ENCODE measurements at regions not wholly inside any gene's neighbourhood (a gene's known extent, or its start where the extent isn't known, plus 50 kb on each side); places are given as distances from the start of the nearest gene placed in this dataset.

DNA sequence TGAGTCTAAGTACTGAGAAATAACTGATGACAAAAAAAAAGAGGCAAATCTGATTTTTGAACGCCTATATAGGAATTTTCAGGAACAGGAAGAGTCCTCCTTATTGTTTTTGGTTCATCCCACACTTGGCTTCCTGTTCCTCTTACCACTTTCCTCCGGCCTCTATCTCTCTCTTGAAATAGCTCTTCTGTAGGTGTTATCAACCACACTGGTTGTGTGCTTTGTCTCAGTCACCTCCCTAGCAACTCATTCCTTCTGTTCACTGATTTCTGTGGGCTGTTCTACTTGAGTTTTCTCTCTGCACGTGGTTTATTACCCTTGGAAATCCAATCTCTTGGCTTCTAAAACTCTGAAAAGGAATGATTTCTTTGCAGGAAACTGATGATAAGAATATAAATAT lies 78.7 kb upstream of the C11orf87 start:
- TF ChIP-seq LEF1 (IDR thresholded peaks at IDR 0.05; ENCODE audit: borderline replicate concordance) (no peak), TARDBP (IDR thresholded peaks at IDR 0.05) (no peak), SP1 (IDR thresholded peaks at IDR 0.05) (no peak), ZNF384 (IDR thresholded peaks at IDR 0.05) (no peak), FOXM1 (IDR thresholded peaks at IDR 0.05; ENCODE audit: borderline replicate concordance) (no peak), PKNOX1 (IDR thresholded peaks at IDR 0.05) (no peak), BHLHE40 (IDR thresholded peaks at IDR 0.05; ENCODE audit: borderline replicate concordance) (no peak), FOXA1 (IDR thresholded peaks at IDR 0.05) (no peak)
